AG09309 (cell line): ENCODE measurements at regions not wholly inside any gene's neighbourhood (a gene's known extent, or its start where the extent isn't known, plus 50 kb on each side); places are given as distances from the start of the nearest gene placed in this dataset.

Experiments
- DNase-seq: peaks from one replicate; pipeline ENCODE4 v3.0.0-alpha.2; 2010; ENCODE audit warnings: low read depth
- H3K4me3 ChIP-seq: 2 replicates; pipeline ENCODE4 v1.5.1; 2011; ENCODE audit warnings: mild to moderate bottlenecking, low read depth, low read length, moderate library complexity; ENCODE audit not compliant: control insufficient read depth
- CTCF ChIP-seq: IDR thresholded peaks from 2 replicates; pipeline ENCODE4 v1.5.1; 2011; ENCODE audit warnings: mild to moderate bottlenecking, low read depth, low read length, inconsistent platforms; ENCODE audit not compliant: insufficient read depth, control insufficient read depth; ENCODE audit errors: missing control alignments

GRCh38 chr6:22030730-22031619 is 265.9 kb downstream of the PRL start:
- DNase-seq, result no peak
- no peak for TF ChIP-seq CTCF
- H3K4me3 ChIP-seq, result no peak overlapping the region

GRCh38 chr6:22035690-22036089 is 261.1 kb downstream of the PRL start:
- no peak overlapping the region for H3K4me3 ChIP-seq
- no peak for TF ChIP-seq CTCF
- no peak for DNase-seq

- TF ChIP-seq CTCF, result no peak
- DNase-seq, result no peak
- no peak overlapping the region for H3K4me3 ChIP-seq
Measured at GRCh38 chr6:22036275-22036674, 260.6 kb downstream of the PRL start.

- TF ChIP-seq CTCF, result no peak
Measured at GRCh38 chr6:22036699-22037098, 260.1 kb downstream of the PRL start.

GRCh38 chr6:22041797-22042480 is 254.9 kb downstream of the PRL start:
- TF ChIP-seq CTCF, result no peak
- DNase-seq, result peak; percentile 32
- no peak overlapping the region for H3K4me3 ChIP-seq

More at GRCh38 chr6:22036699-22037098, 260.1 kb downstream of the PRL start:
- DNase-seq, result no peak
- H3K4me3 ChIP-seq, result no peak overlapping the region

GRCh38 chr6:22042706-22043105 is 254.1 kb downstream of the PRL start:
- TF ChIP-seq CTCF, result no peak
- no peak for DNase-seq

More at GRCh38 chr6:22042706-22043105, 254.1 kb downstream of the PRL start:
- no peak overlapping the region for H3K4me3 ChIP-seq
